GM23338 (cell line): ENCODE measurements at regions not wholly inside any gene's neighbourhood (a gene's known extent, or its start where the extent isn't known, plus 50 kb on each side); places are given as distances from the start of the nearest gene placed in this dataset.

Source experiments
- ATAC-seq: fragments of 200-7000 bp; cut with Tn5 transposase; 3 replicates; pipeline ENCODE4 v1.9.1; 2020
- DNase-seq: peaks from one replicate; pipeline ENCODE4 v3.0.0-alpha.2; 2015; ENCODE audit warnings: low spot score
- H2AFZ ChIP-seq: fragments of 200-600 bp; sonication (generic); 2 replicates; pipeline ENCODE4 v1.8.0; 2016; ENCODE audit warnings: antibody characterized with exemption, mild to moderate bottlenecking, moderate library complexity
- H3F3A ChIP-seq: fragments of 200-600 bp; sonication (generic); replicated peaks from 2 replicates; pipeline ENCODE4 v1.8.0; 2017; ENCODE audit warnings: antibody characterized with exemption, mixed run types, low read depth
- H3K27ac ChIP-seq: fragments of 200-600 bp; sonication (generic); 2 replicates; pipeline ENCODE4 v1.6.1; 2016; ENCODE audit warnings: low read depth
- H3K27me3 ChIP-seq: fragments of 200-600 bp; sonication (generic); 2 replicates; pipeline ENCODE4 v1.8.0; 2016; ENCODE audit warnings: mild to moderate bottlenecking, mixed run types, moderate library complexity; ENCODE audit not compliant: insufficient read depth
- H3K36me3 ChIP-seq: fragments of 200-600 bp; sonication (generic); 2 replicates; pipeline ENCODE4 v1.8.0; 2016; ENCODE audit warnings: mild to moderate bottlenecking; ENCODE audit not compliant: insufficient read depth
- H3K4me1 ChIP-seq: fragments of 200-600 bp; sonication (generic); 2 replicates; pipeline ENCODE4 v1.8.0; 2016; ENCODE audit warnings: mild to moderate bottlenecking, moderate library complexity; ENCODE audit not compliant: insufficient read depth
- H3K4me2 ChIP-seq: fragments of 200-600 bp; sonication (generic); 2 replicates; pipeline ENCODE4 v1.7.1; 2017; ENCODE audit warnings: mixed run types
- H3K4me3 ChIP-seq: fragments of 200-600 bp; sonication (generic); 2 replicates; pipeline ENCODE4 v1.6.1; 2016; ENCODE audit warnings: mixed run types
- H3K79me2 ChIP-seq: fragments of 200-600 bp; sonication (generic); replicated peaks from 2 replicates; pipeline ENCODE4 v1.8.0; 2017; ENCODE audit warnings: mild to moderate bottlenecking; ENCODE audit not compliant: insufficient read depth
- H3K9me2 ChIP-seq: fragments of 200-600 bp; sonication (generic); 2 replicates; pipeline ENCODE4 v1.8.0; 2017; ENCODE audit not compliant: insufficient read depth
- H4K20me1 ChIP-seq: fragments of 200-600 bp; sonication (generic); replicated peaks from 2 replicates; pipeline ENCODE4 v1.8.0; 2017; ENCODE audit warnings: mild to moderate bottlenecking; ENCODE audit not compliant: insufficient read depth
- H3K27ac Mint-ChIP-seq: 2 replicates; pipeline ENCODE4 v1.8.0; 2020; ENCODE audit warnings: inconsistent platforms, mild to moderate bottlenecking, moderate library complexity, mixed read lengths
- H3K27me3 Mint-ChIP-seq: 3 replicates; pipeline ENCODE4 v1.8.0; 2022; ENCODE audit warnings: low read depth, mild to moderate bottlenecking, moderate library complexity, mixed read lengths, inconsistent platforms; ENCODE audit not compliant: insufficient read depth, poor library complexity
- H3K36me3 Mint-ChIP-seq: 3 replicates; pipeline ENCODE4 v1.8.0; 2021; ENCODE audit warnings: low read depth, mild to moderate bottlenecking, inconsistent platforms, moderate library complexity, mixed read lengths
- H3K4me1 Mint-ChIP-seq: 3 replicates; pipeline ENCODE4 v1.8.0; 2020; ENCODE audit warnings: mild to moderate bottlenecking, inconsistent platforms, mixed read lengths
- H3K4me3 Mint-ChIP-seq: 3 replicates; pipeline ENCODE4 v1.8.0; 2021; ENCODE audit warnings: moderate library complexity, mild to moderate bottlenecking, inconsistent platforms, mixed read lengths
- H3K9me3 Mint-ChIP-seq: 3 replicates; pipeline ENCODE4 v1.8.0; 2020; ENCODE audit warnings: moderate library complexity, mild to moderate bottlenecking, inconsistent platforms, mixed read lengths
- CREB1 ChIP-seq: fragments of 250-450 bp; sonication (Bioruptor Pico); IDR thresholded peaks from 2 replicates; pipeline ENCODE4 v1.5.0; 2020; ENCODE audit warnings: low read depth, mild to moderate bottlenecking, moderate library complexity
- EZH2 ChIP-seq: fragments of 200-600 bp; sonication (generic); IDR thresholded peaks from one replicate; pipeline ENCODE4 v1.8.0; 2017; ENCODE audit warnings: antibody characterized with exemption, mild to moderate bottlenecking, low read depth; ENCODE audit not compliant: unreplicated experiment
- EZH2phosphoT487 ChIP-seq: fragments of 200-600 bp; sonication (generic); IDR thresholded peaks from one replicate; pipeline ENCODE4 v1.8.1; 2018; ENCODE audit warnings: antibody characterized with exemption; ENCODE audit not compliant: unreplicated experiment
- JUNB ChIP-seq: IDR thresholded peaks from one replicate; pipeline ENCODE4 v1.6.1; 2016; ENCODE audit warnings: antibody characterized with exemption; ENCODE audit not compliant: unreplicated experiment
- NANOG ChIP-seq: IDR thresholded peaks from 2 replicates; pipeline ENCODE4 v1.6.1; 2016; ENCODE audit warnings: antibody characterized with exemption, borderline replicate concordance
- POLR2AphosphoS5 ChIP-seq: IDR thresholded peaks from 2 replicates; pipeline ENCODE4 v1.6.1; 2016; ENCODE audit warnings: antibody characterized with exemption, low read depth
- REST ChIP-seq: IDR thresholded peaks from one replicate; pipeline ENCODE4 v1.6.1; 2018; ENCODE audit warnings: antibody characterized with exemption; ENCODE audit not compliant: unreplicated experiment
- STAT1 ChIP-seq: IDR thresholded peaks from one replicate; pipeline ENCODE4 v1.6.1; 2016; ENCODE audit warnings: antibody characterized with exemption; ENCODE audit not compliant: unreplicated experiment
- ZNF114 ChIP-seq: fragments of 250-450 bp; sonication (Bioruptor Pico); IDR thresholded peaks from 2 replicates; pipeline ENCODE4 v1.5.0; 2020; ENCODE audit warnings: mild to moderate bottlenecking, moderate library complexity
- ZNF331 ChIP-seq: fragments of 250-450 bp; sonication (Bioruptor Pico); IDR thresholded peaks from 2 replicates; pipeline ENCODE4 v1.5.0; 2020; ENCODE audit warnings: low read depth, mild to moderate bottlenecking, moderate library complexity
- TF ChIP-seq, protein P1 (sequence below): fragments of 250-450 bp; sonication (Bioruptor Pico); IDR thresholded peaks from 2 replicates; pipeline ENCODE4 v1.5.0; 2020; ENCODE audit warnings: mild to moderate bottlenecking, moderate library complexity
- TF ChIP-seq, protein P2 (sequence below): IDR thresholded peaks from 2 replicates; pipeline ENCODE4 v1.6.1; 2016; ENCODE audit warnings: antibody characterized with exemption
- TF ChIP-seq, protein P3 (sequence below), 2 experiments: fragments of 200-600 bp in 1 of 2; sonication (generic) in 1 of 2; conservative IDR thresholded peaks; 2 replicates each; pipeline versions ENCODE4 v1.5.1 to v1.6.1; 2016 to 2017; ENCODE audit warnings: antibody characterized with exemption in 2 of 2, low read depth in 2 of 2, mild to moderate bottlenecking in 2 of 2, moderate library complexity in 1 of 2

GRCh38 chr6:82711971-82712370 lies 348.4 kb downstream of the TPBG start:
- no peak for ATAC-seq
- Histone ChIP-seq H2AFZ (peak overlapping the region; percentile 10), H4K20me1 (no peaks in the 10 kb centered on the region), H3K27me3 (no peaks in the 10 kb centered on the region), H3K9me2 (no peaks in the 10 kb centered on the region), H3K36me3 (peaks cover 4% of the 10 kb centered on the region; the same call in 1 of the 2 replicates), H3F3A (no peaks in the 10 kb centered on the region), H3K4me3 (no peak overlapping the region), H3K27ac (no peak overlapping the region), H3K4me2 (no peak overlapping the region), H3K4me1 (no peaks in the 10 kb centered on the region), H3K79me2 (no peaks in the 10 kb centered on the region)
- H3K4me1 Mint-ChIP-seq: 0 out of 3 replicates have a peak, but pooled peaks cover 3% of the 10 kb centered on the region
- peaks cover 2% of the 10 kb centered on the region for H3K27me3 Mint-ChIP-seq
- TF ChIP-seq REST (no peak), ZNF114 (no peak), CREB1 (CRISPR knock-in tag) (no peak), STAT1 (no peak), NANOG (no peak), JUNB (no peak), ZNF331 (CRISPR knock-in tag) (no peak), EZH2 (no peak), EZH2phosphoT487 (no peak), POLR2AphosphoS5 (no peak)
- TF ChIP-seq, protein P1, sequence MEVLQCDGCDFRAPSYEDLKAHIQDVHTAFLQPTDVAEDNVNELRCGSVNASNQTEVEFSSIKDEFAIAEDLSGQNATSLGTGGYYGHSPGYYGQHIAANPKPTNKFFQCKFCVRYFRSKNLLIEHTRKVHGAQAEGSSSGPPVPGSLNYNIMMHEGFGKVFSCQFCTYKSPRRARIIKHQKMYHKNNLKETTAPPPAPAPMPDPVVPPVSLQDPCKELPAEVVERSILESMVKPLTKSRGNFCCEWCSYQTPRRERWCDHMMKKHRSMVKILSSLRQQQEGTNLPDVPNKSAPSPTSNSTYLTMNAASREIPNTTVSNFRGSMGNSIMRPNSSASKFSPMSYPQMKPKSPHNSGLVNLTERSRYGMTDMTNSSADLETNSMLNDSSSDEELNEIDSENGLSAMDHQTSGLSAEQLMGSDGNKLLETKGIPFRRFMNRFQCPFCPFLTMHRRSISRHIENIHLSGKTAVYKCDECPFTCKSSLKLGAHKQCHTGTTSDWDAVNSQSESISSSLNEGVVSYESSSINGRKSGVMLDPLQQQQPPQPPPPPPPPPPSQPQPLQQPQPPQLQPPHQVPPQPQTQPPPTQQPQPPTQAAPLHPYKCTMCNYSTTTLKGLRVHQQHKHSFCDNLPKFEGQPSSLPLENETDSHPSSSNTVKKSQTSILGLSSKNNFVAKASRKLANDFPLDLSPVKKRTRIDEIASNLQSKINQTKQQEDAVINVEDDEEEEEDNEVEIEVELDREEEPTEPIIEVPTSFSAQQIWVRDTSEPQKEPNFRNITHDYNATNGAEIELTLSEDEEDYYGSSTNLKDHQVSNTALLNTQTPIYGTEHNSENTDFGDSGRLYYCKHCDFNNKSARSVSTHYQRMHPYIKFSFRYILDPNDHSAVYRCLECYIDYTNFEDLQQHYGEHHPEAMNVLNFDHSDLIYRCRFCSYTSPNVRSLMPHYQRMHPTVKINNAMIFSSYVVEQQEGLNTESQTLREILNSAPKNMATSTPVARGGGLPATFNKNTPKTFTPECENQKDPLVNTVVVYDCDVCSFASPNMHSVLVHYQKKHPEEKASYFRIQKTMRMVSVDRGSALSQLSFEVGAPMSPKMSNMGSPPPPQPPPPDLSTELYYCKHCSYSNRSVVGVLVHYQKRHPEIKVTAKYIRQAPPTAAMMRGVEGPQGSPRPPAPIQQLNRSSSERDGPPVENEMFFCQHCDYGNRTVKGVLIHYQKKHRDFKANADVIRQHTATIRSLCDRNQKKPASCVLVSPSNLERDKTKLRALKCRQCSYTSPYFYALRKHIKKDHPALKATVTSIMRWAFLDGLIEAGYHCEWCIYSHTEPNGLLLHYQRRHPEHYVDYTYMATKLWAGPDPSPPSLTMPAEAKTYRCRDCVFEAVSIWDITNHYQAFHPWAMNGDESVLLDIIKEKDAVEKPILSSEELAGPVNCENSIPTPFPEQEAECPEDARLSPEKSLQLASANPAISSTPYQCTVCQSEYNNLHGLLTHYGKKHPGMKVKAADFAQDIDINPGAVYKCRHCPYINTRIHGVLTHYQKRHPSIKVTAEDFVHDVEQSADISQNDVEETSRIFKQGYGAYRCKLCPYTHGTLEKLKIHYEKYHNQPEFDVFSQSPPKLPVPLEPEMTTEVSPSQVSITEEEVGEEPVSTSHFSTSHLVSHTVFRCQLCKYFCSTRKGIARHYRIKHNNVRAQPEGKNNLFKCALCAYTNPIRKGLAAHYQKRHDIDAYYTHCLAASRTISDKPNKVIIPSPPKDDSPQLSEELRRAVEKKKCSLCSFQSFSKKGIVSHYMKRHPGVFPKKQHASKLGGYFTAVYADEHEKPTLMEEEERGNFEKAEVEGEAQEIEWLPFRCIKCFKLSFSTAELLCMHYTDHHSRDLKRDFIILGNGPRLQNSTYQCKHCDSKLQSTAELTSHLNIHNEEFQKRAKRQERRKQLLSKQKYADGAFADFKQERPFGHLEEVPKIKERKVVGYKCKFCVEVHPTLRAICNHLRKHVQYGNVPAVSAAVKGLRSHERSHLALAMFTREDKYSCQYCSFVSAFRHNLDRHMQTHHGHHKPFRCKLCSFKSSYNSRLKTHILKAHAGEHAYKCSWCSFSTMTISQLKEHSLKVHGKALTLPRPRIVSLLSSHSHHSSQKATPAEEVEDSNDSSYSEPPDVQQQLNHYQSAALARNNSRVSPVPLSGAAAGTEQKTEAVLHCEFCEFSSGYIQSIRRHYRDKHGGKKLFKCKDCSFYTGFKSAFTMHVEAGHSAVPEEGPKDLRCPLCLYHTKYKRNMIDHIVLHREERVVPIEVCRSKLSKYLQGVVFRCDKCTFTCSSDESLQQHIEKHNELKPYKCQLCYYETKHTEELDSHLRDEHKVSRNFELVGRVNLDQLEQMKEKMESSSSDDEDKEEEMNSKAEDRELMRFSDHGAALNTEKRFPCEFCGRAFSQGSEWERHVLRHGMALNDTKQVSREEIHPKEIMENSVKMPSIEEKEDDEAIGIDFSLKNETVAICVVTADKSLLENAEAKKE (CRISPR knock-in tag): no peak
- TF ChIP-seq, protein P2, sequence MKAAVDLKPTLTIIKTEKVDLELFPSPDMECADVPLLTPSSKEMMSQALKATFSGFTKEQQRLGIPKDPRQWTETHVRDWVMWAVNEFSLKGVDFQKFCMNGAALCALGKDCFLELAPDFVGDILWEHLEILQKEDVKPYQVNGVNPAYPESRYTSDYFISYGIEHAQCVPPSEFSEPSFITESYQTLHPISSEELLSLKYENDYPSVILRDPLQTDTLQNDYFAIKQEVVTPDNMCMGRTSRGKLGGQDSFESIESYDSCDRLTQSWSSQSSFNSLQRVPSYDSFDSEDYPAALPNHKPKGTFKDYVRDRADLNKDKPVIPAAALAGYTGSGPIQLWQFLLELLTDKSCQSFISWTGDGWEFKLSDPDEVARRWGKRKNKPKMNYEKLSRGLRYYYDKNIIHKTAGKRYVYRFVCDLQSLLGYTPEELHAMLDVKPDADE: no peak
- TF ChIP-seq, protein P3, sequence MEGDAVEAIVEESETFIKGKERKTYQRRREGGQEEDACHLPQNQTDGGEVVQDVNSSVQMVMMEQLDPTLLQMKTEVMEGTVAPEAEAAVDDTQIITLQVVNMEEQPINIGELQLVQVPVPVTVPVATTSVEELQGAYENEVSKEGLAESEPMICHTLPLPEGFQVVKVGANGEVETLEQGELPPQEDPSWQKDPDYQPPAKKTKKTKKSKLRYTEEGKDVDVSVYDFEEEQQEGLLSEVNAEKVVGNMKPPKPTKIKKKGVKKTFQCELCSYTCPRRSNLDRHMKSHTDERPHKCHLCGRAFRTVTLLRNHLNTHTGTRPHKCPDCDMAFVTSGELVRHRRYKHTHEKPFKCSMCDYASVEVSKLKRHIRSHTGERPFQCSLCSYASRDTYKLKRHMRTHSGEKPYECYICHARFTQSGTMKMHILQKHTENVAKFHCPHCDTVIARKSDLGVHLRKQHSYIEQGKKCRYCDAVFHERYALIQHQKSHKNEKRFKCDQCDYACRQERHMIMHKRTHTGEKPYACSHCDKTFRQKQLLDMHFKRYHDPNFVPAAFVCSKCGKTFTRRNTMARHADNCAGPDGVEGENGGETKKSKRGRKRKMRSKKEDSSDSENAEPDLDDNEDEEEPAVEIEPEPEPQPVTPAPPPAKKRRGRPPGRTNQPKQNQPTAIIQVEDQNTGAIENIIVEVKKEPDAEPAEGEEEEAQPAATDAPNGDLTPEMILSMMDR (conservative IDR thresholded peaks at IDR 0.05; ENCODE audit: low read depth in 2 of 2): no peak
- H3K4me3 Mint-ChIP-seq: no peak overlapping the region
- H3K36me3 Mint-ChIP-seq: peaks cover 34% of the 10 kb centered on the region
- peaks cover 50% of the 10 kb centered on the region for H3K9me3 Mint-ChIP-seq
- no peak for DNase-seq
- H3K27ac Mint-ChIP-seq: no peak overlapping the region
